IMR-90 (cell line): ENCODE measurements at regions not wholly inside any gene's neighbourhood (a gene's known extent, or its start where the extent isn't known, plus 50 kb on each side); places are given as distances from the start of the nearest gene placed in this dataset.
A peak's percentile ranks its signal among the peaks of the same experiment; 100 is the strongest.

ENCODE experiments used
- ATAC-seq: fragments of 200-7000 bp; cut with Tn5 transposase; 2 replicates; pipeline ENCODE4 v1.9.1; 2020; ENCODE audit warnings: low read depth, mild to moderate bottlenecking, moderate library complexity
- BruUV-seq: library from RNA; stranded (reverse); fragments of 400-500 nt; replicated peaks from 2 replicates; lab custom pipeline; 2021; lab: Mats Ljungman, UMichigan
- CTCF ChIA-PET: fragments of 300-600 bp; formaldehyde crosslinking; extraction: SDS; loops from one replicate; lab custom pipeline; 2021; ENCODE audit warnings: antibody characterized with exemption; lab: Yijun Ruan, JAX
- POLR2A ChIA-PET: fragments of 300-600 bp; sonication (Branson Sonifier 250); formaldehyde crosslinking; loops from one replicate; lab custom pipeline; 2022; ENCODE audit warnings: antibody characterized with exemption; ENCODE audit not compliant: unreplicated experiment; lab: Charles Lee
- DNase-seq: peaks from one replicate; pipeline ENCODE4 v3.0.0; 2013
- H2AFZ ChIP-seq: replicated peaks from 2 replicates; pipeline ENCODE3; 2013; ENCODE audit warnings: low read length, mild to moderate bottlenecking; ENCODE audit not compliant: poor library complexity
- H2AK5ac ChIP-seq: 2 replicates; pipeline ENCODE4 v1.6.1; 2013; ENCODE audit warnings: low read depth, low read length, inconsistent platforms
- H2AK9ac ChIP-seq: replicated peaks from 2 replicates; pipeline ENCODE3; 2013; ENCODE audit warnings: mild to moderate bottlenecking, low read depth, low read length, moderate library complexity; ENCODE audit not compliant: poor library complexity
- H2BK120ac ChIP-seq: 2 replicates; pipeline ENCODE4 v1.6.1; 2013; ENCODE audit warnings: low read depth, low read length, inconsistent platforms
- H2BK15ac ChIP-seq: 3 replicates; pipeline ENCODE4 v1.6.1; 2013; ENCODE audit warnings: low read depth, low read length, inconsistent platforms
- H2BK20ac ChIP-seq: 2 replicates; pipeline ENCODE4 v1.6.1; 2013; ENCODE audit warnings: low read depth, mild to moderate bottlenecking, inconsistent platforms, low read length, moderate library complexity
- H2BK5ac ChIP-seq: 2 replicates; pipeline ENCODE4 v1.6.1; 2013; ENCODE audit warnings: mild to moderate bottlenecking, low read depth, low read length, inconsistent platforms; ENCODE audit not compliant: poor library complexity, severe bottlenecking
- H3K14ac ChIP-seq: replicated peaks from 2 replicates; pipeline ENCODE4 v1.6.1; 2013; ENCODE audit warnings: low read depth, low read length, inconsistent platforms
- H3K18ac ChIP-seq: 2 replicates; pipeline ENCODE4 v1.6.1; 2013; ENCODE audit warnings: low read depth, low read length, control low read depth
- H3K23ac ChIP-seq: 2 replicates; pipeline ENCODE4 v1.6.1; 2013; ENCODE audit warnings: low read depth, low read length, inconsistent platforms
- H3K27ac ChIP-seq: 2 replicates; pipeline ENCODE4 v1.5.1; 2013; ENCODE audit warnings: mild to moderate bottlenecking, control low read depth, low read length; ENCODE audit not compliant: insufficient read depth
- H3K27me3 ChIP-seq: 2 replicates; pipeline ENCODE4 v1.6.1; 2013; ENCODE audit warnings: low read length; ENCODE audit not compliant: control insufficient read depth, insufficient read depth
- H3K36me3 ChIP-seq: 2 replicates; pipeline ENCODE4 v1.6.1; 2013; ENCODE audit warnings: low read length, mixed read lengths; ENCODE audit not compliant: control insufficient read depth, insufficient read depth
- H3K4ac ChIP-seq: 2 replicates; pipeline ENCODE4 v1.6.1; 2013; ENCODE audit warnings: low read depth, low read length, inconsistent platforms
- H3K4me1 ChIP-seq: 2 replicates; pipeline ENCODE4 v1.6.1; 2013; ENCODE audit warnings: low read length, mixed read lengths; ENCODE audit not compliant: control insufficient read depth, insufficient read depth
- H3K4me2 ChIP-seq: 2 replicates; pipeline ENCODE4 v1.6.1; 2013; ENCODE audit warnings: low read depth, mild to moderate bottlenecking, control low read depth, low read length, moderate library complexity
- H3K4me3 ChIP-seq: 2 replicates; pipeline ENCODE4 v1.5.1; 2013; ENCODE audit warnings: low read depth, mild to moderate bottlenecking, control low read depth, low read length, moderate library complexity; ENCODE audit not compliant: insufficient read depth
- H3K56ac ChIP-seq: 2 replicates; pipeline ENCODE4 v1.6.1; 2013; ENCODE audit warnings: low read length, inconsistent platforms; ENCODE audit not compliant: insufficient read depth; ENCODE audit errors: extremely low read depth
- H3K79me1 ChIP-seq, 2 experiments: 2 replicates each; pipeline ENCODE4 v1.6.1; 2013; ENCODE audit warnings: low read length in 2 of 2, inconsistent platforms in 1 of 2, low read depth in 1 of 2
- H3K9ac ChIP-seq: 2 replicates; pipeline ENCODE4 v1.6.1; 2013; ENCODE audit warnings: low read depth, low read length, control low read depth
- H3K9me1 ChIP-seq: 2 replicates; pipeline ENCODE4 v1.6.1; 2013; ENCODE audit warnings: low read length, inconsistent platforms; ENCODE audit not compliant: insufficient read depth
- H3K9me3 ChIP-seq: 2 replicates; pipeline ENCODE4 v1.6.1; 2013; ENCODE audit warnings: low read length; ENCODE audit not compliant: control insufficient read depth, insufficient read depth
- H4K20me1 ChIP-seq: 2 replicates; pipeline ENCODE4 v1.6.1; 2013; ENCODE audit warnings: low read length, inconsistent platforms; ENCODE audit not compliant: insufficient read depth
- H4K5ac ChIP-seq: 2 replicates; pipeline ENCODE4 v1.6.1; 2013; ENCODE audit warnings: mild to moderate bottlenecking, low read depth, low read length, control low read depth
- H4K8ac ChIP-seq, 2 experiments: 2 replicates each; pipeline ENCODE4 v1.6.1; 2013; ENCODE audit warnings: low read depth in 2 of 2, low read length in 2 of 2, control low read depth in 1 of 2, inconsistent platforms in 1 of 2
- H4K91ac ChIP-seq: 2 replicates; pipeline ENCODE4 v1.6.1; 2013; ENCODE audit warnings: low read depth, low read length, inconsistent platforms; ENCODE audit not compliant: insufficient read depth
- BHLHE40 ChIP-seq: fragments of 150-350 bp; IDR thresholded peaks from 2 replicates; pipeline ENCODE4 v1.6.1; 2016; ENCODE audit warnings: mild to moderate bottlenecking, low read depth, low read length
- CHD1 ChIP-seq: IDR thresholded peaks from 2 replicates; pipeline ENCODE4 v1.6.1; 2012; ENCODE audit warnings: low read depth, low read length, improper control_type of control experiment
- CTCF ChIP-seq: conservative IDR thresholded peaks from 2 replicates; pipeline ENCODE4 v1.5.1; 2012; ENCODE audit warnings: mild to moderate bottlenecking, low read depth, low read length, improper control_type of control experiment
- FOS ChIP-seq: fragments of 150-350 bp; IDR thresholded peaks from 2 replicates; pipeline ENCODE4 v1.6.1; 2016; ENCODE audit warnings: low read depth, low read length
- MAZ ChIP-seq: IDR thresholded peaks from 2 replicates; pipeline ENCODE4 v1.6.1; 2012; ENCODE audit warnings: low read depth, mild to moderate bottlenecking, low read length, improper control_type of control experiment, moderate library complexity, borderline replicate concordance
- MXI1 ChIP-seq: IDR thresholded peaks from 2 replicates; pipeline ENCODE4 v1.6.1; 2012; ENCODE audit warnings: low read depth, mild to moderate bottlenecking, low read length, moderate library complexity, borderline replicate concordance
- POLR2A ChIP-seq: IDR thresholded peaks from 2 replicates; pipeline ENCODE4 v1.6.1; 2012; ENCODE audit warnings: mild to moderate bottlenecking, low read depth, low read length
- RAD21 ChIP-seq: IDR thresholded peaks from 2 replicates; pipeline ENCODE4 v1.6.1; 2012; ENCODE audit warnings: low read length, improper control_type of control experiment
- RCOR1 ChIP-seq: IDR thresholded peaks from 2 replicates; pipeline ENCODE4 v1.6.1; 2012; ENCODE audit warnings: mild to moderate bottlenecking, low read length, improper control_type of control experiment; ENCODE audit not compliant: insufficient replicate concordance
- RFX5 ChIP-seq: IDR thresholded peaks from 2 replicates; pipeline ENCODE4 v1.8.0; 2012; ENCODE audit warnings: low read depth, mild to moderate bottlenecking, low read length, moderate library complexity
- SMC3 ChIP-seq: fragments of 150-350 bp; IDR thresholded peaks from 2 replicates; pipeline ENCODE4 v1.6.1; 2016; ENCODE audit warnings: low read depth, mild to moderate bottlenecking, antibody characterized with exemption, low read length, moderate library complexity
- WGBS, 2 experiments: methylation state at CpG; one replicate each; pipeline versions ENCODE4 v1.1.5 to v1.1.7; 2013; ENCODE audit warnings: missing lambda C conversion rate in 2 of 2; ENCODE audit not compliant: insufficient read length in 1 of 2; ENCODE audit errors: extremely low coverage in 2 of 2; 5-methylcytosine and 5-hydroxymethylcytosine counted together
- dilution Hi-C: fragments of 300-500 bp; cut with HindIII; formaldehyde crosslinking; loops from one replicate; pipeline ENCODE4 v1.14.3; 2018; ENCODE audit warnings: low sequenced_read_pairs; ENCODE audit not compliant: unreplicated experiment
- in situ Hi-C: fragments of 300-500 bp; cut with MboI; formaldehyde crosslinking; loops from 3 replicates; pipeline ENCODE4 v1.14.3; 2019; ENCODE audit warnings: low sequenced_read_pairs, inconsistent platforms, mixed read lengths
- intact Hi-C: fragments of 100-400 bp; cut with micrococcal nuclease; formaldehyde crosslinking; loops from 2 replicates; pipeline ENCODE4 v1.10.0; 2022
- TF ChIP-seq, protein P1 (sequence below): fragments of 150-350 bp; IDR thresholded peaks from 2 replicates; pipeline ENCODE4 v1.6.1; 2016; ENCODE audit warnings: low read depth, mild to moderate bottlenecking, low read length, moderate library complexity, borderline replicate concordance

- DNase-seq (peak; percentile 41), ATAC-seq (peak; percentile 17; the same call in 1 of the 2 replicates)
- in situ Hi-C loops (no loop called here), dilution Hi-C loops (no loop called here), intact Hi-C loops (no loop called here)
- Histone ChIP-seq H3K23ac (no peak overlapping the region), H2BK120ac (no peak overlapping the region), H3K56ac (no peak overlapping the region), H4K5ac (no peak overlapping the region), H2BK20ac (no peak overlapping the region), H4K20me1 (no peaks in the 10 kb centered on the region), H4K8ac (no peak overlapping the region), H2BK15ac (no peak overlapping the region), H3K4me3 (no peak overlapping the region), H3K9ac (no peak overlapping the region), H4K91ac (no peak overlapping the region), H2AK5ac (no peak overlapping the region), H2AK9ac (no peak overlapping the region), H3K36me3 (no peaks in the 10 kb centered on the region), H3K4me2 (no peak overlapping the region), H3K79me1 (no peaks in the 10 kb centered on the region), H2BK5ac (no peak overlapping the region), H3K4ac (no peak overlapping the region), H3K27ac (no peak overlapping the region), H3K14ac (no peak overlapping the region), H3K4me1 (no peaks in the 10 kb centered on the region), H3K9me1 (no peaks in the 10 kb centered on the region), H3K9me3 (no peaks in the 10 kb centered on the region), H3K18ac (no peak overlapping the region), H3K27me3 (no peaks in the 10 kb centered on the region), H2AFZ (no peak overlapping the region)
- POLR2A ChIA-PET: no interaction called here
- TF ChIP-seq MAZ: no peak
- TF ChIP-seq FOS: no peak
- TF ChIP-seq, protein P1, sequence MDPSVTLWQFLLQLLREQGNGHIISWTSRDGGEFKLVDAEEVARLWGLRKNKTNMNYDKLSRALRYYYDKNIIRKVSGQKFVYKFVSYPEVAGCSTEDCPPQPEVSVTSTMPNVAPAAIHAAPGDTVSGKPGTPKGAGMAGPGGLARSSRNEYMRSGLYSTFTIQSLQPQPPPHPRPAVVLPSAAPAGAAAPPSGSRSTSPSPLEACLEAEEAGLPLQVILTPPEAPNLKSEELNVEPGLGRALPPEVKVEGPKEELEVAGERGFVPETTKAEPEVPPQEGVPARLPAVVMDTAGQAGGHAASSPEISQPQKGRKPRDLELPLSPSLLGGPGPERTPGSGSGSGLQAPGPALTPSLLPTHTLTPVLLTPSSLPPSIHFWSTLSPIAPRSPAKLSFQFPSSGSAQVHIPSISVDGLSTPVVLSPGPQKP: no peak
- no peak for TF ChIP-seq BHLHE40
- TF ChIP-seq POLR2A: no peak
- no peak for TF ChIP-seq SMC3
- no peak for TF ChIP-seq RFX5
- no peak for TF ChIP-seq RAD21
- no peak for TF ChIP-seq CHD1
- TF ChIP-seq RCOR1: no peak
- TF ChIP-seq CTCF: no peak
- TF ChIP-seq MXI1: no peak
- CTCF ChIA-PET: interaction anchor here (0.7 kb wide), 1 partner anchor 216 kb away, joined by 3 read pairs; no protein-coding TSS in a partner anchor
- BruUV-seq: no TSS peak
- WGBS, 2 experiments: no CpG with 5 or more reads among the region's 10 CpGs
These were observed 169.2 kb upstream of the SLC30A5 start for GRCh38 chr5:68924481-68925145.
